Mammary epithelial cell (primary cell): ENCODE measurements at regions not wholly inside any gene's neighbourhood (a gene's known extent, or its start where the extent isn't known, plus 50 kb on each side); places are given as distances from the start of the nearest gene placed in this dataset.

Source experiments
- CTCF ChIP-seq, 2 donors: IDR thresholded peaks in 1 of 2; conservative IDR thresholded peaks in 1 of 2; 2 replicates each; pipeline ENCODE4 v1.5.1; 2011 to 2012; ENCODE audit warnings: inconsistent platforms in 2 of 2, low read length in 2 of 2, mild to moderate bottlenecking in 2 of 2, control low read depth in 1 of 2, low read depth in 1 of 2; ENCODE audit not compliant: insufficient read depth in 1 of 2; ENCODE audit errors: extremely low read depth in 1 of 2
- EZH2 ChIP-seq: IDR thresholded peaks from 2 replicates; pipeline ENCODE4 v1.6.1; 2012; ENCODE audit warnings: low read length, inconsistent platforms, borderline replicate concordance

- TF ChIP-seq CTCF (conservative IDR thresholded peaks at IDR 0.05 in 1 of 2, IDR thresholded peaks at IDR 0.05 in 1 of 2; ENCODE audit: extremely low read depth in 1 of 2, insufficient read depth in 1 of 2, low read depth in 1 of 2, low read length in 2 of 2) (no peak), EZH2 (no peak)
Observed at GRCh38 chr21:16322454-16322853, 592.7 kb downstream of the USP25 start.
